Astrocyte of the spinal cord (primary cell): ENCODE measurements at regions not wholly inside any gene's neighbourhood (a gene's known extent, or its start where the extent isn't known, plus 50 kb on each side); places are given as distances from the start of the nearest gene placed in this dataset.
A peak's percentile ranks its signal among the peaks of the same experiment; 100 is the strongest.

Experiments used
- DNase-seq: peaks from one replicate; pipeline ENCODE4 v3.0.0; 2011; ENCODE audit warnings: low read depth, low spot score
- H3K4me3 ChIP-seq: 2 replicates; pipeline ENCODE4 v1.5.1; 2011; ENCODE audit warnings: low read depth, mild to moderate bottlenecking, low read length, moderate library complexity
- CTCF ChIP-seq: IDR thresholded peaks from 2 replicates; pipeline ENCODE4 v1.5.1; 2012; ENCODE audit warnings: low read depth, mild to moderate bottlenecking, low read length, inconsistent platforms
- in situ Hi-C: cut with HindIII; loops from 2 replicates; pipeline ENCODE4 v1.10.0; 2017; ENCODE audit warnings: low sequenced_read_pairs

GRCh38 chr5:124408738-124409453, 337.5 kb downstream of the ZNF608 start:
- in situ Hi-C loops = no loop called here

DNA sequence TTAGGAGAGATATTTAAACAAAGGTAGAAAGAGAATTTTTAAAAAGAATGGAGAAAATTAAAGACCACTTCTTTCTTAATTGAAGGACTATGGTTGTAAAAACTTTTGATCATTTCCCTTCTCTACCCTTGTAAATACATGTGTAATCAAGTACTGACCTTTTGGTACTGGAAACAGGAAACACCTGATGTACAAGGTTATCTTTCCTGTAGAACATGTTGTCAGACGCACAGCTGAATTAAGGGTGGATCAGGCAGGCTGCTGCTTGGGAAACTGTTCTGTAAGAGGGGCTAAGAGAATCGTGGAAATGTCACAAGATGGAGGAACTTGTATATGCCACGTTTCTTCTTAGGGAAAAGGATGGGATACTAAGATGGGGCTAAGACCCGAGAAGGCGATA, 341.6 kb downstream of the ZNF608 start:
- in situ Hi-C loops = no loop called here
- no peak overlapping the region for H3K4me3 ChIP-seq
- DNase-seq = no peak
- TF ChIP-seq CTCF = no peak

More at GRCh38 chr5:124408738-124409453, 337.5 kb downstream of the ZNF608 start:
- TF ChIP-seq CTCF = no peak
- DNase-seq = peak; percentile 31
- no peak overlapping the region for H3K4me3 ChIP-seq

GRCh38 chr5:124403281-124403680, 343.2 kb downstream of the ZNF608 start:
- H3K4me3 ChIP-seq = no peak overlapping the region
- in situ Hi-C loops = no loop called here
- no peak for DNase-seq
- no peak for TF ChIP-seq CTCF

DNA sequence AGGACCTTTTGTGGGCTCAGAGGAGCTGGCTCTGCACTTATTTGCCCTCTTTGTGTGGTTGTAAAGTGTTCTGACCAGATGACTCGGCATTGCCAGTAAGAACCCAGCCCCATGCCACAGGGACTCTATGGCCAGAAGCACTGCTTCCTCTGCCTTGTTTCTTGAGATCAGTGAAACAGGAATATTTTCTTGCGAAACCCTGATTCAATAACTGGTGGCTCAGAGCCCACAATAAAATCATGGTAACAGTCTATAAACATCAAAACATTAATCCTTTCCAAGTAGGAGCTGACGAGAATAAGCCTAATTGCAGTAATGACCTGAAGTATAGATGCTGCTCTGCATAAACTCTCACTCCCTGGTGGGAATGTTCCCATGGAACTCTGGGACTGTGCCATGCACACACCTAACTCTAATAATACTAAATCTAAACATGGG, 344.3 kb downstream of the ZNF608 start:
- H3K4me3 ChIP-seq = no peak overlapping the region
- in situ Hi-C loops = no loop called here
- DNase-seq = peak; percentile 39
- no peak for TF ChIP-seq CTCF

GRCh38 chr5:124401476-124402143, 344.8 kb downstream of the ZNF608 start:
- in situ Hi-C loops = no loop called here
- H3K4me3 ChIP-seq = no peak overlapping the region
- TF ChIP-seq CTCF = no peak
- no peak for DNase-seq

GRCh38 chr5:124399426-124399961, 346.9 kb downstream of the ZNF608 start:
- no peak overlapping the region for H3K4me3 ChIP-seq
- TF ChIP-seq CTCF = no peak
- DNase-seq = no peak
- in situ Hi-C loops = no loop called here
